Retinal pigment epithelial cell (primary cell): ENCODE measurements at regions not wholly inside any gene's neighbourhood (a gene's known extent, or its start where the extent isn't known, plus 50 kb on each side); places are given as distances from the start of the nearest gene placed in this dataset.
A peak's percentile ranks its signal among the peaks of the same experiment; 100 is the strongest.

Experiments
- DNase-seq: peaks from one replicate; pipeline ENCODE4 v3.0.0-alpha.2; 2010; ENCODE audit warnings: low read depth
- H3K4me3 ChIP-seq: 2 replicates; pipeline ENCODE4 v1.5.1; 2011; ENCODE audit warnings: mild to moderate bottlenecking, low read length, control low read depth, moderate library complexity
- TF ChIP-seq, protein P1 (sequence below): conservative IDR thresholded peaks from 2 replicates; pipeline ENCODE4 v1.5.1; 2011; ENCODE audit warnings: low read depth, low read length, control low read depth, inconsistent platforms

- TF ChIP-seq, protein P1, sequence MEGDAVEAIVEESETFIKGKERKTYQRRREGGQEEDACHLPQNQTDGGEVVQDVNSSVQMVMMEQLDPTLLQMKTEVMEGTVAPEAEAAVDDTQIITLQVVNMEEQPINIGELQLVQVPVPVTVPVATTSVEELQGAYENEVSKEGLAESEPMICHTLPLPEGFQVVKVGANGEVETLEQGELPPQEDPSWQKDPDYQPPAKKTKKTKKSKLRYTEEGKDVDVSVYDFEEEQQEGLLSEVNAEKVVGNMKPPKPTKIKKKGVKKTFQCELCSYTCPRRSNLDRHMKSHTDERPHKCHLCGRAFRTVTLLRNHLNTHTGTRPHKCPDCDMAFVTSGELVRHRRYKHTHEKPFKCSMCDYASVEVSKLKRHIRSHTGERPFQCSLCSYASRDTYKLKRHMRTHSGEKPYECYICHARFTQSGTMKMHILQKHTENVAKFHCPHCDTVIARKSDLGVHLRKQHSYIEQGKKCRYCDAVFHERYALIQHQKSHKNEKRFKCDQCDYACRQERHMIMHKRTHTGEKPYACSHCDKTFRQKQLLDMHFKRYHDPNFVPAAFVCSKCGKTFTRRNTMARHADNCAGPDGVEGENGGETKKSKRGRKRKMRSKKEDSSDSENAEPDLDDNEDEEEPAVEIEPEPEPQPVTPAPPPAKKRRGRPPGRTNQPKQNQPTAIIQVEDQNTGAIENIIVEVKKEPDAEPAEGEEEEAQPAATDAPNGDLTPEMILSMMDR = no peak
- peak; percentile 5 for DNase-seq
- H3K4me3 ChIP-seq = no peak overlapping the region
These were observed 985.3 kb upstream of the FLRT2 start for GRCh38 chr14:84544486-84545131.

GRCh38 chr14:84546236-84546635 lies 983.7 kb upstream of the FLRT2 start:
- no peak for DNase-seq
- TF ChIP-seq, protein P1 = no peak
- H3K4me3 ChIP-seq = no peak overlapping the region

GRCh38 chr14:84554136-84554535 lies 975.8 kb upstream of the FLRT2 start:
- TF ChIP-seq, protein P1 = no peak

GRCh38 chr14:84555493-84555892 lies 974.5 kb upstream of the FLRT2 start:
- no peak overlapping the region for H3K4me3 ChIP-seq
- TF ChIP-seq, protein P1 = no peak
- no peak for DNase-seq

More at GRCh38 chr14:84554136-84554535, 975.8 kb upstream of the FLRT2 start:
- no peak overlapping the region for H3K4me3 ChIP-seq
- DNase-seq = no peak

DNA sequence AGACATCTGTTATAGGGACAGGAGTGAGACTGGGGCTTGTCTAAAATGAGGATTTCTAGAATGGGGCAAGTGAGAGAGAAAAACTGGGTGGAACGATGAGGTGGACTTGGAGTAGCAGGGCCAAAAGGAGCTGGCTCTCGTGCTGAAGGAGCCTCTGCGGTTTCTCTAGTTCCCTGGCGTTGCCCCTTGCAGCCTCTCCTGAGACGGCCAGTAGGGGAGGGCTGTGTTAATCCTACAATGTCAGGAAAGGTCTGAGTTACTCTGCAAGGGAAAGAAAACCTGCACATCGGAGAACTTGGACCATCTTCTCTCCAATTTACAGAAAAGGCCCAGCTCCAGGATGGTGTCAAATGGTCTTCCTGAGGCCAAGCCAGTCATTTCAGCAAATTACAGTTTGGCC lies 963.8 kb upstream of the FLRT2 start:
- DNase-seq = no peak
- no peak overlapping the region for H3K4me3 ChIP-seq
- TF ChIP-seq, protein P1 = no peak

DNA sequence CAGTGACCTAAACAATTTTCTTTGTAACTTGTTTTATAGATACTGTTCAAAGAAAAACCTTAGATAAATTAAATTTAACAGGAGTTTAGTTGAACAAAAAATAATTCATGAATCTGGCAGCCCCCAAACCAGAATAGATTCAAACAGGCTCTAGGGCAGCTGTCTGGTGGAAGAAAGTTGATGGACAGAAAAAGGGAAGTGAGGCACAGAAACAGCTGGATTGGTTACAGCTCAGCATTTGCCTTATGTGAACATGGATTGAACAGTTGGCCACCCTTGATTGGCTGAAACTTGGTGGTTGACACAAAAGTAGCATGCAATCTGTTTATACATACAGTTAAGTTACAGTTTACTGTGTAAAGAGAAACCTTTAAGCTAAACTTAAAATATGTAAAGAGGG lies 954.3 kb upstream of the FLRT2 start:
- DNase-seq = no peak
- no peak overlapping the region for H3K4me3 ChIP-seq
- TF ChIP-seq, protein P1 = no peak

- TF ChIP-seq, protein P1 = no peak
- no peak for DNase-seq
- no peak overlapping the region for H3K4me3 ChIP-seq
These were observed 950.7 kb upstream of the FLRT2 start for GRCh38 chr14:84579292-84579691.
